Sciatic nerve (tissue), 2 donors: ENCODE measurements at regions not wholly inside any gene's neighbourhood (a gene's known extent, or its start where the extent isn't known, plus 50 kb on each side); places are given as distances from the start of the nearest gene placed in this dataset.
"Not testable (repeated sequence)": the region's sequence is repeated elsewhere in the genome, so short reads cannot be mapped to it uniquely, and the experiment has no call there.

Experiments
- ATAC-seq: fragments of 200-7000 bp; cut with Tn5 transposase; one replicate; pipeline ENCODE4 v1.9.1; 2020; ENCODE audit warnings: mild to moderate bottlenecking, moderate library complexity
- DNase-seq: peaks from one replicate; pipeline ENCODE4 v3.0.0-alpha.2; 2020; ENCODE audit warnings: low spot score
- intact Hi-C: fragments of 100-400 bp; cut with DNase I; formaldehyde crosslinking; loops from one replicate; pipeline ENCODE4 v1.14.2; 2022
- donor health status: DM: no; HTN: no; CAD: no.
- donor health status: DM: no; HTN: no; CAD: no.

DNA sequence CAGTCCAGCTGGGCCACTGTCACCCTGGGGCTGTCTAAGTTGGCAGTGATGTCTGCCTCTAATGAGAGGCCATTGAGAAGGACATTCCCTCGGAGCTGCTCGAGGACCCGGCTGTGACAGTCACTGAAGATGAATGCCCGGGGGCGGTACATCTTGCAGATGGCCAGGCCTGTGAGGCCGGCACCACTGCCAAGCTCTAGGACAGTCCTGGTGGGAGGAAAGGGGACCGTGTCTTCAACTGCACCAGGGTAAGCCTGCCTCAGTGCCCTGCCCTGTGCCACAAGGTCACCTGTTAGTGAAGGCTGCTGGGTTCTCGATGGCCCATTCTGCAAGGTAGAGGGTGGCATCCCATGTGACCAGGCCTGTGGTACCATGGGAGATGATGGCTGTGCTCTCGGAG lies 236.6 kb upstream of the FRG2C start:
- ATAC-seq, DNase-seq, intact Hi-C loops: not testable (repeated sequence)

DNA sequence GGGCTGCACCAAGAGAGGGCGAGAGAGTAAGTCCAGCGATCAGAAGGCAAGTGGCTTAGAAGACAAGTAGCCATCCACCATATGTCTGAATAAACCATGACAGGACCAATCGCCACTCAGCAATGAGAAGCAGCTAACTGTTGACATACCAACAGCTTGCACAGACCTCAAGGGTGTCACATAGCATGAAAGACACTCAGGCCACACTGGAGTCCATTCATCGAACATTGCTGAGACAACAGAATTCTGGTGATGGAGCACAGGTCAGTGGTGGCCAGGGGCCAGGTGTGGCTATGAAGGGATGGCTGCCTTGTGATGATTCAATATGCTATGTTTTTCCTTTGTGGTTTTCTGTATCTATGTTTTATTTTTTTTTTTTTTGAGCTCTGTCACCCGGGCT lies 236.2 kb upstream of the FRG2C start:
- intact Hi-C loops, DNase-seq, ATAC-seq: not testable (repeated sequence)

DNA sequence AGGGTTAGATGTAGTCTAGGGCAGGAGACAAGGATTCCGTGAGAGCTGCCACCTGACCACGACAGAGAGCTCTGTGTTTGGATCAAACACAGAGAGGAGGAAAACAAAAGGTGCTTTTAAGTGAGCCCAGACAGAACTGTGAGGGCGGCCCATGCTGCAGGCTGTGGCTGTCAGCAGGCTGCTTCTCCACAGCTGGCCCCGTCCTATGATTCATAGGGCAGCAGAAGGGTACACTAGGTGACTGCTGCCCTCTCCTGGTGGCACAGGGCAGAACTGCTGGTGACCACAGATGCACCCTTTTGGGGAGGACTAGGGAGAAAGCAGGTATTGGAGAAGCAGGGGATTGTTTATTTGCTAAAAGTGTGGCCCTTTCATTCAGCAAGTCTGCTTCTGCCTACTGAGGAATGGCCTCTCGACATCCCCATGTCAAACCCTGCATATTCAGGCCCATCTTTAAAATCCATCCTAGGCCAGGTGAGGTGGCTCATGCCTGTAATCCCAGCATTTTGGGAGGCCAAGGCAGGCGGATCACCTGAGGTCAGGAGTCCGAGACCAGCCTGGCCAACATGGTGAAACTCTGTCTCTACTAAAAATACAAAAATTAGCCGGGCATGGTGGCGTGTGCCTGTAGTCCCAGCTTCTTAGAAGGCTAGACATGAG lies 234.4 kb upstream of the FRG2C start:
- intact Hi-C loops, ATAC-seq: not testable (repeated sequence)
- DNase-seq: peak; percentile 87

DNA sequence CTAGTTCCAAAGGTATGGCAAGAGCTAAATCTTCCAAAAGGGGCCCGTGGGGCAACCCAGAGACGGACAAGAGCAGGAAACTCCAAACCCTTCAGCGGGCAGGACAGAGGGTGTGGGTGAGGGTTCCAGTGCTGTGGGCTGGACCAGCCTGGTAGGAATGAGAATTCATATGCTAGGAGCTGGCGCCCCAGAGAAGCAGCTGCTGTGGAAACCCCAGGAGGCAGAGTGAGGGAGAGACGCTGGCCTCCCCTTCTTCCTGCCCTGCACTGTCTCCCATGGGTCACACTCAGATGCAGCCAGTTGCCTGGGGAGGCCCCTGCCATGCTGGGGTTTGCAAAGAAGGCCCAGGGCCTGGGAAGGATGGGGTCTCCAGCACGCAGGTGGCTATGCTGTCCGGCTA lies 233.7 kb upstream of the FRG2C start:
- intact Hi-C loops, DNase-seq, ATAC-seq: not testable (repeated sequence)

DNA sequence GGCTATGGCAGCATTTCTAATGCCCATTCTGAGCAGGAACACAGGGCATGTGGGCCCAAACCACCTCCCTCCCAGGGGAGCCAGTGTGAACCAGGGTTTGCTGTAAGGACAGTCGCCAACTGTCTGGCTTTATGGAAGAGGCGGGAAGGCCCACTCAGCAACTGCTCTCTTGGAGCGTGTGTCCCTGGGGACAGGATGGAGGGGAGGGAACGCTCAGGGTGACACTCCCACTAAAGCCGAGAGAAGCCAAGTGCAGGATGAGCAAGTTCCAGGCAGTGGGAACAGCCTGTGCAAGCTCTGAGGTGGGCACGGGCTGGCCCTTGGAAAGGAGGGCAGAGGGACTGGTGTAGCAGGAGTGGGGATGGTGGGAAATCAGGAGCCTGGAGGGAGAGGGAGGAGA lies 233.0 kb upstream of the FRG2C start:
- intact Hi-C loops, ATAC-seq, DNase-seq: not testable (repeated sequence)

DNA sequence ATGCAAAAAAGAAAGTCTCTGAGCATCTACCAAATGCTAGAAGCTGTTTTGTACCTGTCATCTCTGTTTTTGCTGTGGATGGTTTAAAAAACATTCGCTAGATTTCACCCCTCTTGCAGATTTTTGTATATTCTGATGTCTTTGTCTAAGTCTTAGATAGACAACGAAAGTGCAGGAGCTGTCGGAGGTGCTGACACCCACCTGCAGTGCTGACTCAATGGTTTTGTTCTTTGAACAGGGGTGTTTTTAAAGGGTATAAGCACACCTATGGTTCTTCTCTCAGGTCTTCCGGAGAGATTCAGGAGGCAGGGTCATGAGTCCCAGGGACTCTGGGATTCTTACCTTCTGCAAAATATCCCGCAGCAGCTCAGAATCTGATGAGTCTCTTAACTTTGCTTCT lies 231.7 kb upstream of the FRG2C start:
- ATAC-seq, DNase-seq, intact Hi-C loops: not testable (repeated sequence)

DNA sequence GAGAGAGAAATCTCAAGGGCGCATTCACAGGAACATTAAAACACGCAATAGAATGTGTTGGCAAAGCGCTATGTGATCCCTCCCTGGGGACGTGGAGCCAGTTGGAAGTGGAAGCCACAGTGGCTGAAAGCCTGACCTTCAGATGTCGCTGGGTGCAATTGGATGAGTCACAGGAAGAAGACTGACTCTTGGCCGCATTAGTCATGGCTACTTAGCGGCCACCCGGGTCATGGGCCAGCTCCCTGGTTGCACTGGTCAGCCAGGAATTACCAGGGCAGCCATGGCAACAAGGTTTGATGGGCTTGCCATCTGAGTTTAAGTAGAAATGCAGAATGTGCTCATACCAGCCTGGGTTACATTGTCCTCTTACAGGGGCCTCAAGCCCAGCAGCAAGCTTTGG lies 231.2 kb upstream of the FRG2C start:
- intact Hi-C loops: not testable (repeated sequence)
- peak; percentile 84 for DNase-seq
- ATAC-seq: peak; percentile 77

DNA sequence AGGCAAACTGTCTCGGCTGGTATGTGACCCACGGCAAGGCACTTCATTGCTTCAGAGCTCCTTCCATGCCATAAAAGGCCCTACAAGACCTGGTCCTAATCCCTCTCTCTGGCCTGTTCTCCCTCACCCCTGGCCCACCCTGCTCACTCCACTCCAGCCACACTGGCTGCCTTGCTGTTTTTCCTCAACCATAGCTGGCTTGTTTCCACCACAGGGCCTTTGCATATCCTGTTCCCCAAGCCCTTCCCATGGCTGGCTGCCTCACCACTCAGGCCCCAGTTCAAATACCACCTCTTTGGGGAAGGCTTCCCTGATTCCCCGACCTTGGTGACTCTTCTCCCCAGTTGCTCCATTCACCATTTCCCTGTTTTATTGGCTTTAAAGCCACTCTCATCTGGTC lies 230.8 kb upstream of the FRG2C start:
- ATAC-seq, intact Hi-C loops, DNase-seq: not testable (repeated sequence)

DNA sequence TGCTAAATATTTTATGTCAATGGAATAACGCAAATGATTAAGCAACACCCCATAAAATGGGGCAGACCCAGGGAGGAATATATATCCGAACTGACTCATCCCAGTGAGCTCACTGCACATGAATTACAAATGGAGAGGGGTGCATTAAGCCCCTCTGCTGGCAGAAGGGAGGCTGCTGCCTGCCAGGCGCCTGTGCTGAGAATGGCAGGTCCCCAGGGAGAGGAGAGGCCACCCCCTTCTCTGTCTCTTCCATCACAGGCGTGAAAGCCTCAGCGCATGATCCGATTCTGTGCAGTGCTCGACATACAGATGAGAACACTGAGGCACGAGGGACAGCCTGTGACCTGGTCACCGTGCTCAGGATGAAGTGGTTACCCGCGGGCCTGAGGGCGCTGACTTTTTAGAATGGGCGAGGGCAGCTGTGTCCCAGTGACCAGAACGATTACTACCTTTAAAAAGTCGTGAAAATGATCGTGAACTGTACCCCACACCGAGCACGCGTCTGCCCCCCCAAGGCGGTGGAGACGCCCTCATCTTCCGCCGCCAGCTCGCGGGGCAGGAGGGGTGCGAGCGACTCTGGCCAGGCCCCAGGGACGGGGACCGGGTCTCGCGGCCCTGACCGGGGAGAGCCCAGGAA lies 229.7 kb upstream of the FRG2C start:
- intact Hi-C loops, ATAC-seq, DNase-seq: not testable (repeated sequence)

DNA sequence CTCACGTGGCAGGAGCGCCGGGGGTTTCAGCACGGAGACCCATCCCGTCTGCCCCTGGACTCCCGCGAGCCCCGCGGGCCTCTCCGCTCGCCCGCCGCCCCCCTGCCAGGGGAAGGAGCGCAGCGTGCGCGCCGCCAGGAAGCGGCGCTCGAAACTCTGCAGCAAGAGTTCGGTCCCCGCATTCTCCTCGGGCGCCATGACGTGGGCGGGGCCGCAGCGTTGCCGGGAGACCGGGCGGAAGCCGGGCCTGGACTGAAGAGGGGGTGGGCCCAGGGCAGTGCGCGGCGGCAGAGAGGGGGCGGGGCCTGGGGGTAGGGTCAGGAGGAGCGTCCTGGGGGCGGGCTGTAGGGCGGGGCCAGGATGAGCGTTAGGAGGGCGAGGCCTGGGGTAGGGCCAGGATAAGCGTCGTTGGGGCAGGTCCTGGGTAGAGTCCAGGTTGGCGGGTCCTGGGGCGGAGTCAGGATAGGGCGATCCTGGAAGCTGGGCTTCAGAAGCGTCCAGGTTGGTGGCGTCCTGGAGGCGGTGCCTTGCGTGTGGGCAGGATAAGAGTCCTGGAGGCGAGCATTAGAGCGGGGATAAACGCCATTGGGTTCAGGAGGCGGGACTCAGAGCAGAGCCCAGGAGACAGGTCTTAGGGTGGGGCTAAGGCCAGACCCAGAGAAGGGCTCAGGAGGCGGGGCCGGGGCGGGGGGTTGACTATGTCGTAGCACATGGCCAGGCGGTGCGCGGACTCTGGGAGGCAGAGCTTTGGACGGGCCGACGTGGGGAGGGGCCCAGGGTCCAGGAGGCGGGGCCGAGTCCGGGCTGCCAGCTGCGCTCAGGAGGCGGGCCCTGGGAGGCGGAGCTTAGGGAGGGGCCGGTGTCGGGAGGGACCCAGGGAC lies 229.0 kb upstream of the FRG2C start:
- DNase-seq: peak; percentile 100
- intact Hi-C loops: not testable (repeated sequence)
- peak; percentile 100 for ATAC-seq

DNA sequence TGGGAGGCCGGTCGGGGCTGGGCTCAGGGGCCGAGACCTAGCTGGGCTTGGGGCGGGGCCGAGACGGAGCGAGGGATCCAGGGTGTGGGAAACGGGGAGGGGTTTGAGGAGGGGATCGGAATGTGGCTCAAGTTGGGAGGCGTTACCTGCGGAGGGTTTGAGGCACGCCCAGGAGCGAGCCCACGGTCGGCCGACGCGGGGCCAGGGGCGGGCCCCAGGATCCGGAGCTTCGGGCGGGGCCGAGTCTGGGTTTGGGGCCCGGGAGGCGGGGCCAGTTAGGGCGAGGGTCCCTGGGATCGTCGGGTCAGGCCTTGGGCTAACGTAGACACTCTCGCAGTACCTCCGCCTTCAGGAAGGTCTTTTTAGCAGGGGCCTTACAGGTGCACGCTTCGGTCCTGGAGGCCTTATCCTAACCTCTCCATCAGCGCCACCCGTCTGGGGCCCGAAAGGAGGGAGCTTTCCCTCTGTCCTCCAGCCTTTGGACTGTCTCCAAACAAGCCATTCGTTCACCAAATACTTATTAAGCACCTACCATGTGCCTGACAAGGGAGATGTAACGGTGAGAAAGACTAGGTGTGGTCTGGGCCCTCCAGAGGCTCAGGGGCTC lies 228.2 kb upstream of the FRG2C start:
- DNase-seq, ATAC-seq, intact Hi-C loops: not testable (repeated sequence)

DNA sequence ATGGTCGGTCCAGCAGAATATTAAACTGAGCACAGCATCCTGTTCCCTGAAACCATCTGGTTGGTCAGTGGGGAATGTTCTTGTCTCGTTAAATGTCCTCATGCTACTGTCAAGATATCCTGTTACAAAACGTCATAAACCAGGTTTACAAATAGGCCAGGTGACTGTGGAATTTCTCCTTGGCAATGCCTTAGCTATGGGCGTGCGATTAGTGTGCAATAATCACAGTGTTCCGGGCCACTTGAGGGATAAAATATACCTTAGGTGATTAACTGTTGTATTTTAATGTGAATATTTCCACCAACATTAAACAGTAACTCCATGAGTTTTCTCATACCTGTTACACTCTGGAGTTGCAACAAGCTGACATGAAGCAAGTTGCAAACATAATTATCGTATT lies 223.1 kb upstream of the FRG2C start:
- intact Hi-C loops, ATAC-seq, DNase-seq: not testable (repeated sequence)

DNA sequence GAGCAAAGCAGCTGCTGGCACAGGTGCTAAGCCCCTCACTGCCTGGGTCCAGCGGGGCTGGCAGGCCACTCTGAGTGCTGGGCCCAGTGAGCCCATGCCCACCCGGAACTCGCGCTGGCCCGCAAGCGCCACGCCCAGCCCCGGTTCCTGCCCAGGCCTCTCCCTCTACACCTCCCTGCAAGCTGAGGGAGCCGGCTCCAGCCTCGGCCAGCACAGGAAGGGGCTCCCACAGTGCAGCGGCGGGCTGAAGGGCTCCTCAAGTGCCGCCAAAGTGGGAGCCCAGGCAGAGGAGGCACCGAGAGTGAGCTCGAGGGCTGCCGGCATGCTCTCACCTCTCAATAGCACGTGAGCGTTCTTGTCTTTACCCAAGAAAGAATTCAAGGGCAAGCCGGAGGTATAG lies 219.5 kb upstream of the FRG2C start:
- intact Hi-C loops, DNase-seq, ATAC-seq: not testable (repeated sequence)

DNA sequence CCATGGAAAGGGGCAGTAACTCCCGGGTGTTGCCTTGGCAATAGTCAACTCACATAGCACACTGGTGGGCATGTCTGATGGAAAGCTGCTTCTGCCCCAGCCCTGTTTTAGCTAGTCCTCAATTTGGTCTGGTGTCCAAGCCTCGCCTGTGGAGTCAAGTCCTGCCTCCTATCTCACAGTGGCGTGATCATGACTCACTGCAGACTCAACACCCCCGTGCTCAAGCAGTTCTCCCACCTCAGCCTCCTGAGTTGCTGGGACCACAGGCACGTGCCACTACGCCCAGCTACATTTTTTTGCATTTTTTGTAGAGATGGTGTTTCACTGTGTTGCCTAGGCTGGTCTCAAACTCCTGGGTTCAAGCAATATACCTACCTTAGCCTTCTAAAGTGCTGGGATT lies 218.9 kb upstream of the FRG2C start:
- ATAC-seq, intact Hi-C loops, DNase-seq: not testable (repeated sequence)

DNA sequence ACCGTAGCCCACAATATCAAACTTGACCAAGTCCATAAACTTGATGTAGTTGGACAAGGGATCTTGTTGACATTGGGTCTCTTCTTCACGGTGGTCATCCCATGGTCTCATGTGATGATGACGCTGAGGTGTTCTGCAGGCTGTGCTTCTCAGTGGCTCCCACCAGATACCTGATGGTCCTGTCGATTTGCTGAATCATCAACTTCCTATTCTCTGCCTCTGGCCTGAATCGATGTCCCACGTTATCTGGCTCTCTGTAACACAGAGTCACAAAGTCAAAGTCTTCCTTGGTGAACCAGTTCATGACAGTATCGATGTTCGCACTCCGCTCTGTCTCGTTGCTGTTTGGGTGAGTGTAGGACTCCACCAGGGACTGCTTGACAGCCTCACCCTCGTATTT lies 217.2 kb upstream of the FRG2C start:
- intact Hi-C loops, DNase-seq, ATAC-seq: not testable (repeated sequence)

DNA sequence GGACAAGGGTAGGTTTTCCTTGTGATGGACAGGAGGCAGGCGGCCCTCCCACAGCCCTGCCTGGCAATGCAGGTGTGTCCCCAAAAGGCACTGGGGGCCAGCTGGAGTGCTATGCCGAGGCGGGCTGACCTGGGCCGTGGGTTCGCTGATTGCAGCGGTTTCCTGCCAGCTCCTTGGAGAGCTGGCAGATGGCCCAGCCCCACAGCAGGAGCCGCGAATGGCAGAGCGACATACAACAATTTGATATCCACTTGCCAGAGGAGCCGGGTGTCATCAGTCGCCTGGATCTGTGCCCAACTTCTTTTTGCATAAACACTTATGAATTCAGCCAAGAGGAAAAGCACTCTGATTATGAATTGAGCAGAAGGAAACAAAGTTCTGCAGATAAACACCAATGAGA lies 210.8 kb upstream of the FRG2C start:
- intact Hi-C loops, ATAC-seq, DNase-seq: not testable (repeated sequence)

DNA sequence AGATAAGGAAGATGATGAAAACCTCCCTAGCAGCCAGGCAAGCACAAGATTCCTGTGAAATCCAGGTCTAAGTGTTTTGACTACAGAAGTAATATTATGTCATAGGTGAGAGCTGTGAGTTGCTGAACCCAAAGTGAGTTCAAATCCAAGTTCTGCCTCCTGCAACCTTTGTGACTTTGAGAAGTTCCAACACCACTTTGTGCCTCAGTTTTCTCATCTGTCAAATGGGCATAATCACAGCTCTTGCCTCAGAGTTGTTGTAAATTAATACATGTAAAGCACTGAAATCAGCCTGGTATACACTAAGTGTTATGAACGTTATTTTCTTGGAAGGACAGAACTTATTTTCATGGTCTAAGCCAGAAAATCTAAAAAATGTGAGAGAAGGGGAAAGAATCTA lies 210.3 kb upstream of the FRG2C start:
- DNase-seq, intact Hi-C loops, ATAC-seq: not testable (repeated sequence)

DNA sequence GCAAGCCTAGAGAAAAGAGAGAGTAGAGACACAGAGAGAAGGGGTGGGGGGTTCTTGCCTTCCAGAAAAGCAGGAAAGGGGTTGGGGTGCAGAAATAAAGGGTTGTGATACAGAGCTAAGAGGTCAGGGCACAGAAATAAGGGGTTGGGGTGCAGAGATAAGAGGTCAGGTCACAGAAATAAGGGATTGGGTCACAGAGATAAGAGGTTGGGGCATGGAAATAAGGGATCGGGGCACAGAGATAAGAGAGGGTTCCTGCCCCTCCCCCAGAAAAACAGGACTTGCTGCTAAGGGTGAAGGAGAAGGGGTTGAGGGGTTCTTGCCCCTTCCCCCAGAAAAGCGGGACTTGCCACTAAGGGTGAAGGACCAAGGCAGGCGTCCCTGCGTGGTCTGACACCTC lies 189.6 kb upstream of the FRG2C start:
- intact Hi-C loops, DNase-seq, ATAC-seq: not testable (repeated sequence)

DNA sequence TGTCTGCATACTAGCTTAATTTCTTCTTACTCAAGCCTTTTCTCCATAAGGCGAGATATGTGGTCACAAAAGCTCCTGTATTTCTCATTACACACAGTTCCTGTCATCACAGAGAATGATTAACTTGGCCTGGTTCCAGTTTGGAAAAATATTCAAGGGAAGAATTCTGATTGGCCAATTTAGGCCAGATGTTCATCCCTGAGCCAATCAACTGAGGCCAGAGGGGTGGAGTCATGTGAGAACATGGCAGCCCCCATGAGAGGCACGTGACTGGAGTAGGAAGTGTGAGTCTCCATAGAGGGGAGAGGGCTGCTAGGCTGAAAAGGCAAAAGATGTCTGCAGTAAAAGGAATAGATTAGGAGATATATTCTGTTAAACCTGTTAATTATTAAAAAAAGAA lies 167.5 kb upstream of the FRG2C start:
- intact Hi-C loops, ATAC-seq, DNase-seq: not testable (repeated sequence)
